ENCODE measurements at regions not wholly inside any gene's neighbourhood (a gene's known extent, or its start where the extent isn't known, plus 50 kb on each side); places are given as distances from the start of the nearest gene placed in this dataset.

DNA sequence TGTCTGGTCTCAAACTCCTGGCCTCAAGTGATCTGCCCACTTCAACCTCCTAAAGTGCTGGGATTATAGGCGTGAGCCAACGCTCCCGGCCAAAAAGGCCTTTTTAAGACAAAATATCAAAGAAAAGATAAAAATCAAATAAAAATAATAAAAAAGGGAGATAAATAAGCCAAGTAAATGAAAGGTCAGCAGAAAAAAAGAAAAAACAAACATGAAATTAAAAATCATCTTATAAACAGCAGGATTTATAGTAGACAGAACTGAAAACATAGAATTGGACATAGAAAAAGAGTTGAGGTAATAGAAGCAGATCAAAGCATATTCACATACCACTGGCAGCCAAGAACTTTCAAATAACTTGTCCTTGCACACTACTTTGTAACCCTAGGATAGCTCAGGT, 983.4 kb downstream of the ROBO2 start:
- Mint-ChIP-seq H3K9me3 (peaks cover 45% of the 10 kb centered on the region), H3K27me3 (ENCODE audit: low read depth) (no peaks in the 10 kb centered on the region), H3K4me3 (ENCODE audit: low read depth) (no peak overlapping the region), H3K27ac (no peak overlapping the region), H3K4me1 (ENCODE audit: low read depth) (no peaks in the 10 kb centered on the region), H3K36me3 (ENCODE audit: low read depth) (no peaks in the 10 kb centered on the region)
- DNase-seq (ENCODE audit: low spot score) = no peak
- intact Hi-C loops (cut with micrococcal nuclease) = no loop called here

GRCh38 chr3:78025916-78026315, 986.0 kb downstream of the ROBO2 start:
- no peak for DNase-seq (ENCODE audit: low spot score)
- Mint-ChIP-seq H3K36me3 (ENCODE audit: low read depth) (no peaks in the 10 kb centered on the region), H3K4me3 (ENCODE audit: low read depth) (no peak overlapping the region), H3K27me3 (ENCODE audit: low read depth) (no peaks in the 10 kb centered on the region), H3K27ac (no peak overlapping the region), H3K9me3 (peaks cover 47% of the 10 kb centered on the region), H3K4me1 (ENCODE audit: low read depth) (no peaks in the 10 kb centered on the region)
- intact Hi-C loops (cut with micrococcal nuclease) = no loop called here

- no peak overlapping the region for H3K4me3 Mint-ChIP-seq (ENCODE audit: low read depth)
- no peak for DNase-seq (ENCODE audit: low spot score)
- H3K27me3 Mint-ChIP-seq (ENCODE audit: low read depth) = no peaks in the 10 kb centered on the region
- no peaks in the 10 kb centered on the region for H3K36me3 Mint-ChIP-seq (ENCODE audit: low read depth)
- H3K4me1 Mint-ChIP-seq (ENCODE audit: low read depth) = no peaks in the 10 kb centered on the region
- H3K27ac Mint-ChIP-seq = no peak overlapping the region
- intact Hi-C loops (cut with micrococcal nuclease) = no loop called here
- H3K9me3 Mint-ChIP-seq = peaks cover 47% of the 10 kb centered on the region
These were observed 986.5 kb downstream of the ROBO2 start for GRCh38 chr3:78026318-78026828.

GRCh38 chr3:78029775-78030174, 989.9 kb downstream of the ROBO2 start:
- no peaks in the 10 kb centered on the region for H3K4me1 Mint-ChIP-seq (ENCODE audit: low read depth)
- intact Hi-C loops (cut with micrococcal nuclease) = no loop called here
- H3K36me3 Mint-ChIP-seq (ENCODE audit: low read depth) = no peaks in the 10 kb centered on the region
- no peak overlapping the region for H3K27ac Mint-ChIP-seq
- peaks cover 36% of the 10 kb centered on the region for H3K9me3 Mint-ChIP-seq
- DNase-seq (ENCODE audit: low spot score) = no peak
- no peaks in the 10 kb centered on the region for H3K27me3 Mint-ChIP-seq (ENCODE audit: low read depth)
- no peak overlapping the region for H3K4me3 Mint-ChIP-seq (ENCODE audit: low read depth)

GRCh38 chr3:78035131-78035641, 995.3 kb downstream of the ROBO2 start:
- Mint-ChIP-seq H3K4me3 (ENCODE audit: low read depth) (no peak overlapping the region), H3K36me3 (ENCODE audit: low read depth) (no peaks in the 10 kb centered on the region), H3K27me3 (ENCODE audit: low read depth) (no peaks in the 10 kb centered on the region), H3K9me3 (peaks cover 30% of the 10 kb centered on the region), H3K27ac (no peak overlapping the region), H3K4me1 (ENCODE audit: low read depth) (no peaks in the 10 kb centered on the region)
- DNase-seq (ENCODE audit: low spot score) = no peak
- intact Hi-C loops (cut with micrococcal nuclease) = no loop called here

DNA sequence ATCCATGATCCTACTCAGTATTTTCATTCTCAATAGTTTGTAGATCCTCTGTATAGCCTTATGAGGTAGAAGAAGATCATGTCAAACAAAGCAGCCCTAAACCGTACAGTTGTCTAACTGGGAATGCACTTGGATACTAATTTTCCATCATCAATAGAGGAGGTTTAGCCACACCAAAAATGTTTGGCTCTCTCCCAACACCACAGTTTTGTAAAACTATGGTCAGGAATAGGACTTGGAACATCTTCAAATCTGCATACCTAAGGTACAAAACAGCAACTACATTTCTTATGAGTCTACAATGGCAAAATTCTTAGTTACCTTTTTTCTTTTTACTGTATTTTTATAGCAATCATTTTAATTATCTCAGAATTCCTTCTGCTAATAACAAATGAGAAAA, 1001.6 kb downstream of the ROBO2 start:
- DNase-seq (ENCODE audit: low spot score) = no peak
- Mint-ChIP-seq H3K27ac (no peak overlapping the region), H3K4me1 (ENCODE audit: low read depth) (no peaks in the 10 kb centered on the region), H3K27me3 (ENCODE audit: low read depth) (no peaks in the 10 kb centered on the region), H3K4me3 (ENCODE audit: low read depth) (no peak overlapping the region), H3K36me3 (ENCODE audit: low read depth) (no peaks in the 10 kb centered on the region), H3K9me3 (peaks cover 28% of the 10 kb centered on the region)
- intact Hi-C loops (cut with micrococcal nuclease) = no loop called here

- intact Hi-C loops (cut with micrococcal nuclease) = no loop called here
- Mint-ChIP-seq H3K36me3 (ENCODE audit: low read depth) (no peaks in the 10 kb centered on the region), H3K4me1 (ENCODE audit: low read depth) (no peaks in the 10 kb centered on the region), H3K4me3 (ENCODE audit: low read depth) (no peak overlapping the region), H3K9me3 (peaks cover 13% of the 10 kb centered on the region), H3K27me3 (ENCODE audit: low read depth) (no peaks in the 10 kb centered on the region), H3K27ac (no peak overlapping the region)
- no peak for DNase-seq (ENCODE audit: low spot score)
These were observed 1006.7 kb downstream of the ROBO2 start for GRCh38 chr3:78046566-78046965.

DNA sequence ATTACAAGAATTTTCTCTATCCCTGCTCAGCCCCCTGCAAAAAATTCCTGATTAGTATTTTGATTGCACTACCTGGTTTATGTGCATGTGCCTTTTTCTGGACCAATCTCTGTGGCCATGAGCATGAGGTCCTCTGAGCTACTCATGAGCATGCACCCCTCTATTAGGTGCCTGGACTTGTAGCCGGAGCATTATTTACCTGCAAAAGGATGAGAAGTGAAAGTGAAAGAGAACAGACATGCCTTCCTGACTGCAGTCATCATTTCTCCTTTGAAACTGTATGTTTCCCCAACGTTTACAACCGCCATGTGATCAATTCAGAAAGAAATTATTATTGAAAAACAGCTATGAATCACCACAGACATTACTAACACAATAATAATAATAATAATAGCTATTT, 1008.8 kb downstream of the ROBO2 start:
- DNase-seq (ENCODE audit: low spot score) = no peak
- Mint-ChIP-seq H3K27me3 (ENCODE audit: low read depth) (no peaks in the 10 kb centered on the region), H3K4me1 (ENCODE audit: low read depth) (no peaks in the 10 kb centered on the region), H3K9me3 (peaks cover 23% of the 10 kb centered on the region), H3K27ac (no peak overlapping the region), H3K36me3 (ENCODE audit: low read depth) (no peaks in the 10 kb centered on the region), H3K4me3 (ENCODE audit: low read depth) (no peak overlapping the region)
- intact Hi-C loops (cut with micrococcal nuclease) = no loop called here

GRCh38 chr3:78049521-78049920, 1009.6 kb downstream of the ROBO2 start:
- H3K9me3 Mint-ChIP-seq = peaks cover 23% of the 10 kb centered on the region
- H3K4me1 Mint-ChIP-seq (ENCODE audit: low read depth) = no peaks in the 10 kb centered on the region
- no peak overlapping the region for H3K27ac Mint-ChIP-seq
- no peak overlapping the region for H3K4me3 Mint-ChIP-seq (ENCODE audit: low read depth)
- intact Hi-C loops (cut with micrococcal nuclease) = no loop called here
- no peak for DNase-seq (ENCODE audit: low spot score)
- no peaks in the 10 kb centered on the region for H3K36me3 Mint-ChIP-seq (ENCODE audit: low read depth)
- no peaks in the 10 kb centered on the region for H3K27me3 Mint-ChIP-seq (ENCODE audit: low read depth)

DNA sequence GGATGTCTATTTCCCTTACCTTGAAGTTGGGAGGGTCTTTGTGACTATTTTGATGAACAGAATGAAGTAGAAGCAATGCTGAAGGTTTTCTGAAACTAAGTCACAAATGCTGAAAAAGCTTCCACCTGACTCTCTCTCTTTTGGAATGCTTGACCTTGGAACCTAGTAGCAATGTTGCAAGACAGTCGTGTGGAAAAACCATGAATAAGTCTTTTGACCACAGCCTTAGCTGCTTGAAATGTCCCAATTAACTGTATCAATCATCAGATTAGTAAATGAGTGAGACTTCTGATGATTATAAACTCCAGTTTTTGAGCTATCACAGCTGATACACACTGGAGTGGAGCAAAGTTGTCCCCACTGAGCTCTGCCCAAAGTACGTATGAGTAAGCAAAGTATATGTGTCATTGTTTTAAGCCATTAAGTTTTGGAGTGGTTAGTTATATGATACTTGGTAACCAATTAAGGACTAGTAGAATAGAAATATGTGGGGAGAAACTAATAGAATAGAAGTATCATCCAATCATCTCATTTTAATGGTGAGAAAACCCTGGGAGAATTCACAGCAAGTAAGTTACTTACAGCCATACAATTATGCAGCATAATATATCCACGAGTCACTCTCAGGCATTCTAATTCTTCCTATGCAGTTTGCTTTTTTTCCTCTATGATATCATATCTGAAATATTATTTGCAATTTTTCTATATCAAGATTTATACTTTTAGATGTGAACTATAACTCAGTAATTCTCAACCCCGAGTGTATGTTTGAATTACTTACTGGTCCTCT, 1010.6 kb downstream of the ROBO2 start:
- Mint-ChIP-seq H3K4me3 (ENCODE audit: low read depth) (no peak overlapping the region), H3K4me1 (ENCODE audit: low read depth) (no peaks in the 10 kb centered on the region), H3K27ac (no peak overlapping the region), H3K36me3 (ENCODE audit: low read depth) (no peaks in the 10 kb centered on the region), H3K27me3 (ENCODE audit: low read depth) (no peaks in the 10 kb centered on the region), H3K9me3 (peaks cover 23% of the 10 kb centered on the region)
- DNase-seq (ENCODE audit: low spot score) = no peak
- intact Hi-C loops (cut with micrococcal nuclease) = no loop called here

- Mint-ChIP-seq H3K36me3 (ENCODE audit: low read depth) (no peaks in the 10 kb centered on the region), H3K9me3 (peaks cover 29% of the 10 kb centered on the region), H3K4me1 (ENCODE audit: low read depth) (no peaks in the 10 kb centered on the region), H3K4me3 (ENCODE audit: low read depth) (no peak overlapping the region), H3K27me3 (ENCODE audit: low read depth) (no peaks in the 10 kb centered on the region), H3K27ac (no peak overlapping the region)
- intact Hi-C loops (cut with micrococcal nuclease) = no loop called here
- DNase-seq (ENCODE audit: low spot score) = no peak
These were observed 1012.8 kb downstream of the ROBO2 start for GRCh38 chr3:78052746-78053145.

DNA sequence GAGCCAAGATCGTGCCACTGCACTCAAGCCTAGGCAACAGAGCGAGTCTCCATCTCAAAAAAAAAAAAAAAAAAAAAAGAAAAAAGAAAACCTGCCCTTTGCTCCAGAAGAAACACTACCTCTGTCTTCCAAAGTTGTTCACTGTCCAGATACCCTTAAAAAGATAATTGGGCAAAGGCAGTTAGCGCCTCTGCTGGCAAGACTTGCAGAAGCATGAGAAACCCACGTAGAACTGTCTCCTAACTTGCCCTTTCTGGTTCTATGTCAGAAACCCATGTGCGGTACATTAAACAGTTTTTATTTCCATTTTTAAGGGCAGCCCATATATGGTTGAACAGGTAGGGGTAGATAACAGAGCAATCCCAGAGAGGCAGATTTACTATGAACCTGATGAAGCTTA, 1026.4 kb downstream of the ROBO2 start:
- H3K4me3 Mint-ChIP-seq (ENCODE audit: low read depth) = no peak overlapping the region
- H3K4me1 Mint-ChIP-seq (ENCODE audit: low read depth) = no peaks in the 10 kb centered on the region
- no peaks in the 10 kb centered on the region for H3K36me3 Mint-ChIP-seq (ENCODE audit: low read depth)
- DNase-seq (ENCODE audit: low spot score) = no peak
- no peak overlapping the region for H3K27ac Mint-ChIP-seq
- H3K9me3 Mint-ChIP-seq = peaks cover 16% of the 10 kb centered on the region
- intact Hi-C loops (cut with micrococcal nuclease) = no loop called here
- H3K27me3 Mint-ChIP-seq (ENCODE audit: low read depth) = no peaks in the 10 kb centered on the region

DNA sequence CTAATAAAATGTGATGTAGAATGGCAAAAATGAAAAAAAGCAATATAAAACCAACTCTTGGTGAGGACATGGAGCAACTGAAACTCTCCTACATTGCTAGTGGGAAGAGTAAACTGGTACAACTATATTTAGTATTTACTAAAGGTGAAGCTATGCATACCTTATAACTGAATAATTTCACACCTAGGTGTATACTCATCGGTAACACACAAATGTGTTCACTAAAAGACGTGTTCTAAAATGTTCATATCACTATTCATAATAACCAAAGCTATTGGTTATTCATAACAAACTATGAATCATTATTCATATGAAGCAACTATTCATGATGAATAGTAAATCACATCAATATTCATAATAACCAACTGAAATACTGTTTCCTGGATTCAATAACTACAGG, 1030.3 kb downstream of the ROBO2 start:
- Mint-ChIP-seq H3K9me3 (peaks cover 19% of the 10 kb centered on the region), H3K27ac (no peak overlapping the region), H3K4me3 (ENCODE audit: low read depth) (no peak overlapping the region), H3K36me3 (ENCODE audit: low read depth) (no peaks in the 10 kb centered on the region), H3K4me1 (ENCODE audit: low read depth) (no peaks in the 10 kb centered on the region), H3K27me3 (ENCODE audit: low read depth) (no peaks in the 10 kb centered on the region)
- intact Hi-C loops (cut with micrococcal nuclease) = no loop called here
- DNase-seq (ENCODE audit: low spot score) = no peak
